ENCODE measurements at regions not wholly inside any gene's neighbourhood (a gene's known extent, or its start where the extent isn't known, plus 50 kb on each side); places are given as distances from the start of the nearest gene placed in this dataset.

GRCh38 chr2:159873258-159873657 lies 75.2 kb upstream of the CD302 start:
- intact Hi-C loops (cut with micrococcal nuclease), result no loop called here
- Histone ChIP-seq H3K27ac (ENCODE audit: low read depth, low read length) (no peak overlapping the region), H2AFZ (ENCODE audit: low read depth, low read length, poor library complexity, severe bottlenecking) (peak overlapping the region; percentile 59), H3K4me1 (ENCODE audit: control insufficient read depth in 1 of 2, insufficient read depth in 2 of 2, low read length in 2 of 2) (no peaks in the 10 kb centered on the region), H3K4me3 (replicated peaks in 1 of 2; ENCODE audit: low read depth in 1 of 2, low read length in 2 of 2) (no peak overlapping the region), H3K9ac (ENCODE audit: low read length) (no peak overlapping the region), H3K9me3 (ENCODE audit: control insufficient read depth in 1 of 2, insufficient read depth in 1 of 2, low read depth in 1 of 2, low read length in 2 of 2) (no peaks in the 10 kb centered on the region), H3K27me3 (ENCODE audit: insufficient read depth, low read length) (no peaks in the 10 kb centered on the region), H4K20me1 (ENCODE audit: insufficient read depth) (no peaks in the 10 kb centered on the region), H3K79me2 (ENCODE audit: insufficient read depth, low read length) (no peaks in the 10 kb centered on the region), H3K9me2 (ENCODE audit: insufficient read depth) (0 out of 2 replicates have a peak, but pooled peaks cover 2% of the 10 kb centered on the region), H3K4me2 (ENCODE audit: low read length) (no peak overlapping the region), H3K36me3 (ENCODE audit: control insufficient read depth in 1 of 2, insufficient read depth in 2 of 2, low read length in 2 of 2) (no peaks in the 10 kb centered on the region)
- ChIA-PET CTCF (no interaction called here), POLR2A (no interaction called here), RAD21 (ENCODE audit: low non-redundant PET in 1 of 2, low total read pairs in 2 of 2, uncharacterized antibody in 2 of 2, unreplicated experiment in 2 of 2) (no interaction called here)
- peak; percentile 42; the same call in 1 of the 2 replicates for ATAC-seq
- no peak for TF ChIP-seq YY1 (IDR thresholded peaks at IDR 0.05; ENCODE audit: extremely low read depth, insufficient replicate concordance, low read depth, low read length)
- peak in 1 of 3 experiments; percentile 12; a peak in 1 of 6 replicates for TF ChIP-seq CTCF (IDR thresholded peaks at IDR 0.05 in 2 of 3, conservative IDR thresholded peaks at IDR 0.05 in 1 of 3; ENCODE audit: borderline replicate concordance in 1 of 3, insufficient read depth in 1 of 3, low read depth in 2 of 3, low read length in 2 of 3)
- no TSS peak for BruUV-seq (replicated peaks)
- DNase-seq (ENCODE audit: low read depth, low spot score), result no peak

- H3K4me2 ChIP-seq (ENCODE audit: low read length), result no peak overlapping the region
- no peak overlapping the region for H3K9ac ChIP-seq (ENCODE audit: low read length)
- 0 out of 2 replicates have a peak, but pooled peaks cover 2% of the 10 kb centered on the region for H3K9me2 ChIP-seq (ENCODE audit: insufficient read depth)
- no peaks in the 10 kb centered on the region for H3K36me3 ChIP-seq (ENCODE audit: control insufficient read depth in 1 of 2, insufficient read depth in 2 of 2, low read length in 2 of 2)
- ChIA-PET RAD21 (ENCODE audit: low non-redundant PET in 1 of 2, low total read pairs in 2 of 2, uncharacterized antibody in 2 of 2, unreplicated experiment in 2 of 2) (no interaction called here), CTCF (no interaction called here), POLR2A (no interaction called here)
- no peaks in the 10 kb centered on the region for H3K9me3 ChIP-seq (ENCODE audit: control insufficient read depth in 1 of 2, insufficient read depth in 1 of 2, low read depth in 1 of 2, low read length in 2 of 2)
- DNase-seq (ENCODE audit: low read depth, low spot score) (no peak), ATAC-seq (no peak)
- peak overlapping the region; percentile 59 for H2AFZ ChIP-seq (ENCODE audit: low read depth, low read length, poor library complexity, severe bottlenecking)
- BruUV-seq (replicated peaks), result no TSS peak
- no peaks in the 10 kb centered on the region for H3K79me2 ChIP-seq (ENCODE audit: insufficient read depth, low read length)
- H3K27ac ChIP-seq (ENCODE audit: low read depth, low read length), result no peak overlapping the region
- no peaks in the 10 kb centered on the region for H3K27me3 ChIP-seq (ENCODE audit: insufficient read depth, low read length)
- no peak overlapping the region for H3K4me3 ChIP-seq (replicated peaks in 1 of 2; ENCODE audit: low read depth in 1 of 2, low read length in 2 of 2)
- H4K20me1 ChIP-seq (ENCODE audit: insufficient read depth), result no peaks in the 10 kb centered on the region
- no peaks in the 10 kb centered on the region for H3K4me1 ChIP-seq (ENCODE audit: control insufficient read depth in 1 of 2, insufficient read depth in 2 of 2, low read length in 2 of 2)
- intact Hi-C loops (cut with micrococcal nuclease), result no loop called here
- no peak for TF ChIP-seq ATF3 (IDR thresholded peaks at IDR 0.05)
- TF ChIP-seq EZH2 (IDR thresholded peaks at IDR 0.05), result no peak
- no peak for TF ChIP-seq FOSL1 (IDR thresholded peaks at IDR 0.05; ENCODE audit: low read depth)
- TF ChIP-seq CTCF (IDR thresholded peaks at IDR 0.05 in 2 of 3, conservative IDR thresholded peaks at IDR 0.05 in 1 of 3; ENCODE audit: borderline replicate concordance in 1 of 3, insufficient read depth in 1 of 3, low read depth in 2 of 3, low read length in 2 of 3), result no peak
- no peak for TF ChIP-seq TCF7L2 (IDR thresholded peaks at IDR 0.05; ENCODE audit: borderline replicate concordance, extremely low read depth, insufficient read depth, insufficient read length)
- no peak for TF ChIP-seq SIN3A (IDR thresholded peaks at IDR 0.05; ENCODE audit: low read depth)
- TF ChIP-seq ZBTB33 (IDR thresholded peaks at IDR 0.05; ENCODE audit: extremely low read depth, insufficient replicate concordance, low read length), result no peak
Observed at GRCh38 chr2:159872353-159872752, 74.3 kb upstream of the CD302 start.

Measured in HCT116 (cell line).